SJCRH30 (cell line): ENCODE measurements at regions not wholly inside any gene's neighbourhood (a gene's known extent, or its start where the extent isn't known, plus 50 kb on each side); places are given as distances from the start of the nearest gene placed in this dataset.

Experiments used
- DNase-seq, 2 experiments: peaks; one replicate each; pipeline ENCODE4 v3.0.0-alpha.2; 2015 to 2020
- H3K27ac ChIP-seq: fragments of 250-450 bp; sonication (Bioruptor Pico); 2 replicates; pipeline ENCODE4 v1.5.1; 2020; ENCODE audit warnings: mild to moderate bottlenecking, moderate library complexity
- H3K27me3 ChIP-seq: fragments of 250-450 bp; sonication (Bioruptor Pico); 2 replicates; pipeline ENCODE4 v1.5.1; 2020; ENCODE audit warnings: mild to moderate bottlenecking, moderate library complexity
- H3K36me3 ChIP-seq: fragments of 250-450 bp; sonication (Bioruptor Pico); 2 replicates; pipeline ENCODE4 v1.5.1; 2020; ENCODE audit warnings: mild to moderate bottlenecking, moderate library complexity
- H3K4me1 ChIP-seq: fragments of 250-450 bp; sonication (Bioruptor Pico); 2 replicates; pipeline ENCODE4 v1.5.1; 2020; ENCODE audit warnings: mild to moderate bottlenecking, moderate library complexity
- H3K4me3 ChIP-seq: fragments of 250-450 bp; sonication (Bioruptor Pico); 2 replicates; pipeline ENCODE4 v1.5.1; 2020; ENCODE audit warnings: mild to moderate bottlenecking, moderate library complexity
- H3K9me3 ChIP-seq: fragments of 250-450 bp; sonication (Bioruptor Pico); replicated peaks from 2 replicates; pipeline ENCODE4 v1.5.1; 2020; ENCODE audit warnings: mild to moderate bottlenecking, moderate library complexity

DNA sequence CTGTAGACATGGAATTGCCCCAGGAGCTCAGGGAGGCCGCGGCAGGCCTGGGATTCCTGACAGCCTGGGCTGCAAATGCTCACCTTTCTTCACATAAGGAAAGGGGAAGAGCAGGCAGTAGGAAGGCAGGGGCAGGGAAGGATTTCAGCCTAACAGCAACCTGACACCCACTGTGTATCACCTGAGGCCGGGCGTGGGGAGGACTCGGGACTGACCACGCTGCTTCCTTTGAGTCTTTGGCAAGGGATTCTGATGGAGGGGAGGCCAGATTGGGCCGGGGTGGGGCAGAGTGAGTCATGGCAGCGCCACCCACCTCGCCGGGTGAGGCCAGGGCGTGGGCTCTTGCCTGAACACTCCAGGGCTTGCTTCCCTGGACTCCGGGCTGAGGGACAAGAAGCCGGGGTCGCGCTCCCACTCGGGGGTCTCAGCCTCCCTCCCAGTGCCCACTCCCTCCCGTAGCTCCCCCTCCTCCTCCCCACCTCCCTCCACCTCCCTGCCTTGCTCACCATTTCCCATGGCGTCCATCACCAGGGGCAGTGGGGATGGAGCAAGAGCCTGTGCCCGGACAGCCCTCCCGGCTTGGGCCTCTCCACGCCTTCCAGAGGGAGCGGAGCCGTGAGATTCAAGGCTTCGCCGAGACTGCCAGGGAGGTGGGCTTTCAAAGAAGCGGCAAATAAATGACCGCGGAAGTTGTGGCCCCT, 247.9 kb upstream of the RTL1 start:
- Histone ChIP-seq H3K27me3 (no peaks in the 10 kb centered on the region), H3K4me1 (no peaks in the 10 kb centered on the region), H3K27ac (no peak overlapping the region), H3K36me3 (no peaks in the 10 kb centered on the region), H3K4me3 (no peak overlapping the region), H3K9me3 (no peaks in the 10 kb centered on the region)
- no peak for DNase-seq

DNA sequence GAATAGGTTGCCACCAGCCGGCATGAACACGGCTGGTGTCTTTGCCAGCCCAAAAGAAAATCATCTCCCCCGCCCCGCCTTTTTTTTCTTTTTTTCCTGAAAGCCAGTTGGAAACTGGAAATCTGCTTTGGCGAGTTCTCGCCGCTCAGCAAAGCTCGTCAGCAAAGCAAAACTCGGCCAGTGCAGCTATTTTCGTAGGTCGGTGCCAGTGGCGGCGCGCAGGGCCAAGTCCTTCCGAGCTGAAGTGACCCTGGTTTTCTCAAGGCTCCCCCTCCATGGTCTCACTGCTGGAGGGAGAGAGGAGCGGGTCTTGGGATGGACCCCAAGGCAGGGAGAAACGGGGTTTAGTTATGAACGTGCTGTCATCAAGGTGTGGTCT, 248.4 kb upstream of the RTL1 start:
- Histone ChIP-seq H3K36me3 (no peaks in the 10 kb centered on the region), H3K4me1 (no peaks in the 10 kb centered on the region), H3K27ac (no peak overlapping the region), H3K4me3 (no peak overlapping the region), H3K27me3 (no peaks in the 10 kb centered on the region), H3K9me3 (no peaks in the 10 kb centered on the region)
- DNase-seq, result no peak

- no peak for DNase-seq
- no peaks in the 10 kb centered on the region for H3K4me1 ChIP-seq
Measured at GRCh38 chr14:101152855-101153254, 249.3 kb upstream of the RTL1 start.

DNA sequence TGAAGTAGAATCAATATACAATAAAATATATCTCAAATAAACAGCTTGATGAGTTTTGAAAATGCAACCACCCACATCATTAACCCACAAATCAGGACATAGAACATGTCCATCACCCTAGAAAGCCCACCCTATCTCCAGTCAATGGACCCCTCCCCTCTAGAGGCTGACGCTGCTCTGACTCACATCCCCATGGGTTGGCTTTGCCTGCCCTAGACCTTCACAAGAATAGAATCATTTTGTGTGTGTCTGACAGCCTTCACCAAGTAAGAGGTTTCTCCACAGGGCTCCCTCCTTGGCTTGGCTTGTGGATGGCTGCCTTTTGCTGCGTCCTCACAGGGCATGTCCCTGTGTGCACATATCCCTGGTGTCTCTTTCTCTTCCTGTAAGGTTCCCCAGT, 250.2 kb upstream of the RTL1 start:
- H3K27me3 ChIP-seq, result no peaks in the 10 kb centered on the region
- H3K36me3 ChIP-seq, result no peaks in the 10 kb centered on the region
- no peaks in the 10 kb centered on the region for H3K4me1 ChIP-seq
- no peaks in the 10 kb centered on the region for H3K9me3 ChIP-seq
- no peak overlapping the region for H3K27ac ChIP-seq
- H3K4me3 ChIP-seq, result no peak overlapping the region
- DNase-seq, result no peak

More at GRCh38 chr14:101152855-101153254, 249.3 kb upstream of the RTL1 start:
- no peaks in the 10 kb centered on the region for H3K27me3 ChIP-seq
- H3K27ac ChIP-seq, result no peak overlapping the region
- no peaks in the 10 kb centered on the region for H3K36me3 ChIP-seq
- H3K9me3 ChIP-seq, result no peaks in the 10 kb centered on the region
- no peak overlapping the region for H3K4me3 ChIP-seq

DNA sequence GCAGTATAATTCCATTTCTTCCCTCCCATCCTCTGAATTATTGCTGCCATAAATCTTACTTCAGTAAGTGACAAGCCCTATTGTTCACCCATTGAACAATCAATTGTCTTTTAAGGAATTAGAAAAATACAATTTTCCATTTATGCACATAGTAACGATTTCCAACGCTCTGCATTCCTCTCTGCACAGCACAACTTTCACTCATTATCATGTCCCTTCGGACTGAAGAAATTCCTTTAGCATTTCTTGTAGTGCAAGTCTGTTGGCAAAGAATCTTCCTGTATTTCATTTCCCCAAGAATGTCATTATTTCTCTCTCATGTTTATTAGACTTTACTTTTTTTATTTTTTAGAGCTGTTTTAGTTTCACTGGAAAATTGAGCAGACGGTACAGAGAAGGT, 252.1 kb upstream of the RTL1 start:
- H3K36me3 ChIP-seq, result no peaks in the 10 kb centered on the region
- H3K4me3 ChIP-seq, result no peak overlapping the region
- H3K27ac ChIP-seq, result no peak overlapping the region
- no peaks in the 10 kb centered on the region for H3K9me3 ChIP-seq
- no peaks in the 10 kb centered on the region for H3K27me3 ChIP-seq
- H3K4me1 ChIP-seq, result no peaks in the 10 kb centered on the region
- DNase-seq, result no peak

GRCh38 chr14:101167428-101167827, 263.9 kb upstream of the RTL1 start:
- H3K9me3 ChIP-seq, result 0 out of 2 replicates have a peak, but pooled peaks cover 5% of the 10 kb centered on the region
- no peaks in the 10 kb centered on the region for H3K27me3 ChIP-seq
- no peak overlapping the region for H3K4me3 ChIP-seq
- H3K4me1 ChIP-seq, result no peaks in the 10 kb centered on the region
- H3K36me3 ChIP-seq, result no peaks in the 10 kb centered on the region
- no peak for DNase-seq
- H3K27ac ChIP-seq, result no peak overlapping the region

GRCh38 chr14:101169267-101169666, 265.7 kb upstream of the RTL1 start:
- Histone ChIP-seq H3K36me3 (no peaks in the 10 kb centered on the region), H3K9me3 (0 out of 2 replicates have a peak, but pooled peaks cover 5% of the 10 kb centered on the region), H3K27ac (no peak overlapping the region), H3K4me3 (no peak overlapping the region), H3K4me1 (no peaks in the 10 kb centered on the region), H3K27me3 (no peaks in the 10 kb centered on the region)
- no peak for DNase-seq

- H3K9me3 ChIP-seq, result 0 out of 2 replicates have a peak, but pooled peaks cover 5% of the 10 kb centered on the region
- no peak overlapping the region for H3K4me3 ChIP-seq
- no peaks in the 10 kb centered on the region for H3K4me1 ChIP-seq
- DNase-seq, result no peak
- no peaks in the 10 kb centered on the region for H3K36me3 ChIP-seq
- H3K27ac ChIP-seq, result no peak overlapping the region
- H3K27me3 ChIP-seq, result no peaks in the 10 kb centered on the region
Measured at GRCh38 chr14:101171650-101172049, 268.1 kb upstream of the RTL1 start.

GRCh38 chr14:101173698-101174521, 270.4 kb upstream of the RTL1 start:
- H3K4me3 ChIP-seq, result no peak overlapping the region
- no peaks in the 10 kb centered on the region for H3K4me1 ChIP-seq
- no peak overlapping the region for H3K27ac ChIP-seq
- no peaks in the 10 kb centered on the region for H3K36me3 ChIP-seq
- no peak for DNase-seq
- H3K27me3 ChIP-seq, result no peaks in the 10 kb centered on the region
- no peaks in the 10 kb centered on the region for H3K9me3 ChIP-seq

DNA sequence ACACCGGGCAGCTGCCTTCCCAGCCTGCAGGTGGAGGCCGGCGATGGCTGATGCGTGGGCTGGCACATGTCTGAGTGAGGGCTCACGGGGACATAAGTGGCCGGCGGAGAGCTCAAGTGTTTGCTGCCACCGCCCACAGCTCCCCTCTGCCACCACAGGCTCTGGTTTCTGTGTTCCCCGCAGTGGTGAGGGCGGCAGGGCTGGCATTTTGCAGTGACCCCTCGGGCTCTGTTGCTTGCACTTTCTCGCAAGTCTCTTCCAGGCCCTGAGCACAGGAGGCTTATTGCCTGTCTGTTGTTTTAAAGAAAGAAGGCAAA, 271.0 kb upstream of the RTL1 start:
- H3K27ac ChIP-seq, result no peak overlapping the region
- no peaks in the 10 kb centered on the region for H3K27me3 ChIP-seq
- no peaks in the 10 kb centered on the region for H3K36me3 ChIP-seq
- no peaks in the 10 kb centered on the region for H3K4me1 ChIP-seq
- DNase-seq, result no peak
- H3K4me3 ChIP-seq, result no peak overlapping the region
- no peaks in the 10 kb centered on the region for H3K9me3 ChIP-seq

GRCh38 chr14:101174980-101175606, 271.6 kb upstream of the RTL1 start:
- Histone ChIP-seq H3K4me3 (no peak overlapping the region), H3K27me3 (no peaks in the 10 kb centered on the region), H3K9me3 (no peaks in the 10 kb centered on the region), H3K36me3 (no peaks in the 10 kb centered on the region), H3K27ac (no peak overlapping the region), H3K4me1 (no peaks in the 10 kb centered on the region)
- no peak for DNase-seq

DNA sequence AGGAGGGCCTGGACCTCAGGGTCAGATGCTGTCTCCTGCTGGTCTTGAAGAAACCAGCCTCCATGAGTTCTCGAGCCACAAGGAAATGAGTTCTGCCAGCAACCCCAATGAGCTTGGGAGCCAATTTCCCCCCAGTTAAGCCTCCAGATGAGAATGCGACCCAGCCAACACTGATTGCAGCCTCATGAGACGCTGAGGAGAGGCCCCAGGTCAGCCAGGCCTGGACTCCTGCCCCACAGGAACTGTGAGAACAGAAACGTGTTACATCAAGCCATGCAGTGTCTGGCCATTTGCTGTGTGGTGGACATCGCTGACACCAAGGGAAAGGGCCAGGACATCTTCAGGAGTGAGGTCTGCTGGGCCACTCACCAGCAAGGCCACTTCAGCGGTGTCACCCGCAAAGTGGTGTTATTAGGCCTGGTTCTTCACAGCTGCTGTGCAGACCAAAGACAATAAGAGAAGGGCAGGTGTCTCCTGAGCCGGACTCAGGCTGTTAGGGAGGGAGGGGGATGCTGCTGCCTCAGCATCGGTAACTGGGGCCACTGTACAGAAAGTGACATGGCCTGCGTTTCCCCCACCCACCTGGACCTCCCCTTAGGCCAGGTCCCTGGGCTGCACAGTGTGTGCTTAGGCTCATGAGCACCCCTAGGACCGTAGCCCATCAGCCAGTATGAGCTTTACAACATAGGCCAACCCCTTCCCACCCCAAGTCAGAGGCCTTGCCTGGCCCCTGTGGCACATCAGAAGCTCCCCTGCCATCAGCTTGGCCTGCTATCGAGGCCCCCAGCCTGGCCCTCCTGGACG, 272.4 kb upstream of the RTL1 start:
- Histone ChIP-seq H3K4me1 (no peaks in the 10 kb centered on the region), H3K27me3 (no peaks in the 10 kb centered on the region), H3K36me3 (no peaks in the 10 kb centered on the region), H3K4me3 (no peak overlapping the region), H3K9me3 (no peaks in the 10 kb centered on the region), H3K27ac (no peak overlapping the region)
- DNase-seq, result no peak

DNA sequence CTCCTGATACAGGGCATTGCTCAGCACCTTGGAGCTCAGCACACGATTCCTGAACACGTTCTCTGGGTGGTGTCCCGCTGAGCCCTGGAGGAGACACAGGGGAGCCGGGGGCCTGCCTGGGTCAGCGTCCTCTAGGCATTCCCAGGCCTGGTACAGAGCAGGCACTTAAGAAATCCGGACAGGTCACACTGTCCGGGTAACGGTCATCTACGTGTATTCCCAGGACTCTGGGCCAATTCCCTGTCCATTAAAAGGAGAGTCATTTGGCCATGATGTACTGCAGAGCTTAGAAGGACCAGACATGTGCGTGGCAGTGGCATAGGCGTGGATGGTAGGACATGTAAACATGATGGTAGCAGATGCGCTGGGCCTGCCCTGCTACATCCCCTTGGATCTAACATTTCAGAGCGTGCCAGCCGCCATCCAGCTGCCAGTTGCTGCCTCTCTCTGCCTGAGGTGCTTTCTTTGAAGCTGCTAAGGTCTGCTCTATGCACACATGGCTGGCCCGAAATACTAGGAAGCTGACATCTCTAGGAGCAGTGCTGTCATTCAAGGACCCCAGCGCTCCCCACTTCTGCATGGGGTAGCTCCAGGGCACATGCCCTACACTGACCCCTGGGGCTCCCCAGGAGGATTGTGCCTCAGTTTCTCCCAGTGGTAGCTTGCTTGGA, 273.1 kb upstream of the RTL1 start:
- no peaks in the 10 kb centered on the region for H3K4me1 ChIP-seq
- no peak overlapping the region for H3K27ac ChIP-seq

GRCh38 chr14:101177301-101177971, 273.9 kb upstream of the RTL1 start:
- Histone ChIP-seq H3K27ac (no peak overlapping the region), H3K4me3 (no peak overlapping the region), H3K4me1 (no peaks in the 10 kb centered on the region), H3K27me3 (no peaks in the 10 kb centered on the region), H3K36me3 (no peaks in the 10 kb centered on the region), H3K9me3 (no peaks in the 10 kb centered on the region)
- DNase-seq, result no peak

More for the DNA sequence above, 273.1 kb upstream of the RTL1 start:
- no peaks in the 10 kb centered on the region for H3K27me3 ChIP-seq
- DNase-seq, result no peak
- H3K9me3 ChIP-seq, result no peaks in the 10 kb centered on the region
- no peaks in the 10 kb centered on the region for H3K36me3 ChIP-seq
- no peak overlapping the region for H3K4me3 ChIP-seq
